Lung (tissue), 11 donors: ENCODE measurements at regions not wholly inside any gene's neighbourhood (a gene's known extent, or its start where the extent isn't known, plus 50 kb on each side); places are given as distances from the start of the nearest gene placed in this dataset.

ENCODE experiments used
- ATAC-seq: fragments of 200-7000 bp; cut with Tn5 transposase; one replicate; pipeline ENCODE4 v1.9.1; 2020; ENCODE audit warnings: moderate number of reproducible peaks; ENCODE audit not compliant: insufficient read depth, low FRiP score
- DNase-seq, 3 donors: peaks; one replicate each; pipeline ENCODE4 v3.0.0-alpha.2; 2013 to 2017
- H3K27ac ChIP-seq, 2 donors: one replicate each; pipeline ENCODE4 v1.5.1; 2013; ENCODE audit warnings: mild to moderate bottlenecking in 2 of 2, moderate library complexity in 2 of 2, control low read depth in 1 of 2, inconsistent platforms in 1 of 2, low read depth in 1 of 2, low read length in 1 of 2
- H3K27me3 ChIP-seq, 3 donors: one replicate each; pipeline ENCODE4 v1.5.1; 2013; ENCODE audit warnings: low read length in 2 of 3; ENCODE audit not compliant: control insufficient read depth in 3 of 3, insufficient read depth in 3 of 3
- H3K36me3 ChIP-seq, 4 donors: one replicate each; pipeline ENCODE4 v1.5.1; 2013; ENCODE audit warnings: low read length in 4 of 4, mild to moderate bottlenecking in 1 of 4, moderate library complexity in 1 of 4; ENCODE audit not compliant: control insufficient read depth in 4 of 4, insufficient read depth in 4 of 4
- H3K4me1 ChIP-seq, 5 donors: one replicate each; pipeline ENCODE4 v1.5.1; 2013; ENCODE audit warnings: low read length in 5 of 5, mild to moderate bottlenecking in 2 of 5, moderate library complexity in 1 of 5; ENCODE audit not compliant: control insufficient read depth in 5 of 5, insufficient read depth in 5 of 5
- H3K4me3 ChIP-seq: one replicate; pipeline ENCODE4 v1.5.1; 2013; ENCODE audit warnings: mild to moderate bottlenecking, control low read depth, moderate library complexity
- H3K9ac ChIP-seq, 2 donors: one replicate each; pipeline ENCODE4 v1.5.1; 2013; ENCODE audit warnings: low read length in 2 of 2, control low read depth in 1 of 2; ENCODE audit not compliant: insufficient read depth in 1 of 2
- H3K9me3 ChIP-seq, 4 donors: one replicate each; pipeline ENCODE4 v1.5.1; 2013; ENCODE audit warnings: low read length in 3 of 4, mild to moderate bottlenecking in 1 of 4, moderate library complexity in 1 of 4; ENCODE audit not compliant: control insufficient read depth in 4 of 4, insufficient read depth in 3 of 4
- CTCF ChIP-seq: IDR thresholded peaks from 2 replicates; pipeline ENCODE4 v1.5.1; 2012; ENCODE audit warnings: mild to moderate bottlenecking; ENCODE audit errors: control extremely low read depth, extremely low read depth
- WGBS, 2 donors: extraction: QIAGEN DNeasy Blood & Tissue Kit; methylation state at CpG; one replicate each; pipeline ENCODE4 v1.1.7; 2013; 5-methylcytosine and 5-hydroxymethylcytosine counted together
- donor health status: control.
- donor health status: control.
- donor health status: Bipolar disorder and iron deficiency.
- donor health status: healthy.
- donor health status: DM: yes; HTN: yes; CAD: no.

DNA sequence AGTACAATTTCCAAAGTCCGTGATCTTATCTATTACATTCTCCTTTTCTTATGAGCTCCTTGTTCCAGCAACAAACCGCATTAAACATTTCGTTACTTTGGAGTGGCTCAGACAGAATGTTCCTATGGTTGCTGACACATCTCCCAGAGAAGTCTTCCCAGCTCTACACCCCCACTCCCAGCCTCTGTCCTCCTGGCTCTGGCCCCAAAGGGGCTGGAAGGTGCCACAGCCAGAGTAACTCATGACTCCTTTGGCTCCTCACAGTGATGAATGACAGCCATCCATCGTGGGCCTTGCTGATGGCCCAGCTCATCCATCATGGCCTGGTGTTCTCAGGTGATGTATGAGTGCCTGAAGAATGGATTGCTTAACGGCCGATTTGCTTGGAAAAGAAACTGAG lies 203.0 kb downstream of the DHX35 start:
- Histone ChIP-seq H3K27ac (no peak overlapping the region), H3K27me3 (no peaks in the 10 kb centered on the region), H3K4me1 (no peaks in the 10 kb centered on the region), H3K4me3 (no peak overlapping the region), H3K9ac (no peak overlapping the region), H3K9me3 (no peaks in the 10 kb centered on the region), H3K36me3 (no peaks in the 10 kb centered on the region)
- 80 to 92% methylated on average over 6 of the region's 6 CpGs for WGBS, 2 donors
- DNase-seq (no peak), ATAC-seq (no peak)
- TF ChIP-seq CTCF, result no peak

GRCh38 chr20:39164642-39165041 lies 202.5 kb downstream of the DHX35 start:
- Histone ChIP-seq H3K9me3 (no peaks in the 10 kb centered on the region), H3K36me3 (no peaks in the 10 kb centered on the region), H3K9ac (no peak overlapping the region), H3K4me1 (no peaks in the 10 kb centered on the region), H3K4me3 (no peak overlapping the region), H3K27ac (no peak overlapping the region), H3K27me3 (no peaks in the 10 kb centered on the region)
- ATAC-seq, result no peak
- 66 to 88% methylated on average over 2 of the region's 2 CpGs for WGBS, 2 donors
- TF ChIP-seq CTCF, result no peak
- DNase-seq, result no peak

- DNase-seq, result peak in 2 of 3 donors; percentile 38 to 51
- no peak overlapping the region for H3K4me3 ChIP-seq
- no peaks in the 10 kb centered on the region for H3K27me3 ChIP-seq
- no peaks in the 10 kb centered on the region for H3K36me3 ChIP-seq
- H3K9ac ChIP-seq, result no peak overlapping the region
- H3K27ac ChIP-seq, result no peak overlapping the region
- WGBS, 2 donors, result 79 to 90% methylated on average over 1 of the region's 1 CpG
- H3K4me1 ChIP-seq, result no peaks in the 10 kb centered on the region
- no peaks in the 10 kb centered on the region for H3K9me3 ChIP-seq
- TF ChIP-seq CTCF, result no peak
- ATAC-seq, result no peak
Observed at GRCh38 chr20:39163993-39164392, 201.8 kb downstream of the DHX35 start.

GRCh38 chr20:39161900-39162299 lies 199.8 kb downstream of the DHX35 start:
- Histone ChIP-seq H3K4me1 (no peaks in the 10 kb centered on the region), H3K27me3 (no peaks in the 10 kb centered on the region), H3K27ac (no peak overlapping the region), H3K4me3 (no peak overlapping the region), H3K9ac (no peak overlapping the region), H3K9me3 (no peaks in the 10 kb centered on the region), H3K36me3 (no peaks in the 10 kb centered on the region)
- no peak for TF ChIP-seq CTCF
- DNase-seq, result no peak
- WGBS, 2 donors, result 22 to 28% methylated on average over 1 of the region's 1 CpG
- ATAC-seq, result no peak
